HL-60 (cell line): ENCODE measurements at regions not wholly inside any gene's neighbourhood (a gene's known extent, or its start where the extent isn't known, plus 50 kb on each side); places are given as distances from the start of the nearest gene placed in this dataset.

Experiments
- CTCF ChIP-seq: IDR thresholded peaks from one replicate; pipeline ENCODE4 v1.5.1; 2011; ENCODE audit warnings: low read length, control low read depth, inconsistent platforms; ENCODE audit not compliant: insufficient read depth
- GABPA ChIP-seq: IDR thresholded peaks from 2 replicates; pipeline ENCODE4 v1.6.1; 2012; ENCODE audit warnings: low read depth
- POLR2AphosphoS5 ChIP-seq: IDR thresholded peaks from 2 replicates; pipeline ENCODE4 v1.6.1; 2012; ENCODE audit warnings: low read depth
- REST ChIP-seq: IDR thresholded peaks from 2 replicates; pipeline ENCODE4 v1.6.1; 2012; ENCODE audit warnings: low read depth; ENCODE audit not compliant: insufficient replicate concordance
- SPI1 ChIP-seq: IDR thresholded peaks from 2 replicates; pipeline ENCODE4 v1.6.1; 2012; ENCODE audit warnings: low read depth, mild to moderate bottlenecking, borderline replicate concordance

GRCh38 chr20:24316731-24317130, 152.7 kb upstream of the SYNDIG1 start:
- TF ChIP-seq POLR2AphosphoS5: no peak
- TF ChIP-seq CTCF: no peak
- TF ChIP-seq REST: no peak
- no peak for TF ChIP-seq GABPA
- TF ChIP-seq SPI1: no peak
